K562 (cell line): ENCODE measurements at regions not wholly inside any gene's neighbourhood (a gene's known extent, or its start where the extent isn't known, plus 50 kb on each side); places are given as distances from the start of the nearest gene placed in this dataset.

Experiments used
- XRCC5 ChIP-seq: fragments of 200-400 bp; formaldehyde crosslinking; IDR thresholded peaks from 2 replicates; pipeline ENCODE4 v1.6.1; 2017; ENCODE audit warnings: low read depth, mild to moderate bottlenecking, low read length
- TF ChIP-seq, protein P1 (sequence below): fragments of 450-650 bp; formaldehyde crosslinking; IDR thresholded peaks from 2 replicates; pipeline ENCODE4 v1.4.0; 2020; ENCODE audit warnings: mild to moderate bottlenecking, moderate library complexity
- TF ChIP-seq, protein P2 (sequence below): fragments of 450-650 bp; conservative IDR thresholded peaks from 2 replicates; pipeline ENCODE4 v1.6.1; 2016; ENCODE audit warnings: missing genetic modification characterization, low read depth, mild to moderate bottlenecking, control low read depth, missing compliant biosample characterization

DNA sequence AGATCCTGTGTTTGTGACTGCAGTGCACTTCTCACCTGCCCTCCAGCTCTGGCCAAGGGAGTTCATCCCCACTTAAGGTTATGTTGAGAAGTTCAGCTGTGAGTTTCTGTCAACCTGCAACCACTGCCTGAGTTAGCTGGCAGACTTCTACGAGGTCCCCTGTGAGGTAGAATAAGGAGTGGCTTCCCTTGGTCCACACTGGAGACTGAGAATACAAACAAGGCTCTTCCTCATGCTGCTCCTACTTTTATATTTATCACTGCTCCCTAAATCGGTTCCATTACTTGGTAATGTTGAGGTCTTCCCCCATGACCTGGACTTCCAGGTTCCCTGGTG, 353.2 kb upstream of the CWC22 start:
- TF ChIP-seq, protein P1, sequence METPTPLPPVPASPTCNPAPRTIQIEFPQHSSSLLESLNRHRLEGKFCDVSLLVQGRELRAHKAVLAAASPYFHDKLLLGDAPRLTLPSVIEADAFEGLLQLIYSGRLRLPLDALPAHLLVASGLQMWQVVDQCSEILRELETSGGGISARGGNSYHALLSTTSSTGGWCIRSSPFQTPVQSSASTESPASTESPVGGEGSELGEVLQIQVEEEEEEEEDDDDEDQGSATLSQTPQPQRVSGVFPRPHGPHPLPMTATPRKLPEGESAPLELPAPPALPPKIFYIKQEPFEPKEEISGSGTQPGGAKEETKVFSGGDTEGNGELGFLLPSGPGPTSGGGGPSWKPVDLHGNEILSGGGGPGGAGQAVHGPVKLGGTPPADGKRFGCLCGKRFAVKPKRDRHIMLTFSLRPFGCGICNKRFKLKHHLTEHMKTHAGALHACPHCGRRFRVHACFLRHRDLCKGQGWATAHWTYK, result no peak
- TF ChIP-seq XRCC5, result no peak
- TF ChIP-seq, protein P2, sequence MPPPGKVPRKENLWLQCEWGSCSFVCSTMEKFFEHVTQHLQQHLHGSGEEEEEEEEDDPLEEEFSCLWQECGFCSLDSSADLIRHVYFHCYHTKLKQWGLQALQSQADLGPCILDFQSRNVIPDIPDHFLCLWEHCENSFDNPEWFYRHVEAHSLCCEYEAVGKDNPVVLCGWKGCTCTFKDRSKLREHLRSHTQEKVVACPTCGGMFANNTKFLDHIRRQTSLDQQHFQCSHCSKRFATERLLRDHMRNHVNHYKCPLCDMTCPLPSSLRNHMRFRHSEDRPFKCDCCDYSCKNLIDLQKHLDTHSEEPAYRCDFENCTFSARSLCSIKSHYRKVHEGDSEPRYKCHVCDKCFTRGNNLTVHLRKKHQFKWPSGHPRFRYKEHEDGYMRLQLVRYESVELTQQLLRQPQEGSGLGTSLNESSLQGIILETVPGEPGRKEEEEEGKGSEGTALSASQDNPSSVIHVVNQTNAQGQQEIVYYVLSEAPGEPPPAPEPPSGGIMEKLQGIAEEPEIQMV (tag), result no peak
